ENCODE measurements at regions not wholly inside any gene's neighbourhood (a gene's known extent, or its start where the extent isn't known, plus 50 kb on each side); places are given as distances from the start of the nearest gene placed in this dataset.

DNA sequence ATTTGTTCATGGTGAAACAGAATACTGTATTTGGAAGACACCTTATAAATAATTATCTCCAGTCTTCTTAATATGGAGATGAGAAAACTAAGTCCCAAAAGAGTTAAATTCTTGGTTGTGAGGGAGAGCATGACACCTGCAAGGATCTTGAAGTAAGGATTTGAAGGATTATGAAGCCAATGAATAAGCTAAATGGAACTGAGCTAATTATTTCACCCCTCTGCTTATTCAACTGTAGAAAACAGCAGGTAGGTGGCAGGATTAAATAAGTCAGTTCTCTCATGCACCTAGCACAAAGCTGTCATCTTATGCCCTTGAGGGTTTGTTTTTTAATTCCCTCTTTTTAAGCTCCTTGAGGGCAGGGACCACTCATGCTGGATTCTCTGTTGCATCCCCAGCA lies 457.3 kb downstream of the ETS1 start:
- no peak for TF ChIP-seq POLR2A (IDR thresholded peaks at IDR 0.05)
- TF ChIP-seq, protein P1, sequence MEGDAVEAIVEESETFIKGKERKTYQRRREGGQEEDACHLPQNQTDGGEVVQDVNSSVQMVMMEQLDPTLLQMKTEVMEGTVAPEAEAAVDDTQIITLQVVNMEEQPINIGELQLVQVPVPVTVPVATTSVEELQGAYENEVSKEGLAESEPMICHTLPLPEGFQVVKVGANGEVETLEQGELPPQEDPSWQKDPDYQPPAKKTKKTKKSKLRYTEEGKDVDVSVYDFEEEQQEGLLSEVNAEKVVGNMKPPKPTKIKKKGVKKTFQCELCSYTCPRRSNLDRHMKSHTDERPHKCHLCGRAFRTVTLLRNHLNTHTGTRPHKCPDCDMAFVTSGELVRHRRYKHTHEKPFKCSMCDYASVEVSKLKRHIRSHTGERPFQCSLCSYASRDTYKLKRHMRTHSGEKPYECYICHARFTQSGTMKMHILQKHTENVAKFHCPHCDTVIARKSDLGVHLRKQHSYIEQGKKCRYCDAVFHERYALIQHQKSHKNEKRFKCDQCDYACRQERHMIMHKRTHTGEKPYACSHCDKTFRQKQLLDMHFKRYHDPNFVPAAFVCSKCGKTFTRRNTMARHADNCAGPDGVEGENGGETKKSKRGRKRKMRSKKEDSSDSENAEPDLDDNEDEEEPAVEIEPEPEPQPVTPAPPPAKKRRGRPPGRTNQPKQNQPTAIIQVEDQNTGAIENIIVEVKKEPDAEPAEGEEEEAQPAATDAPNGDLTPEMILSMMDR (IDR thresholded peaks at IDR 0.05), result no peak

Measured in prostate gland (tissue), 2 donors.